Femur (tissue), 1 donor: ENCODE measurements at regions not wholly inside any gene's neighbourhood (a gene's known extent, or its start where the extent isn't known, plus 50 kb on each side); places are given as distances from the start of the nearest gene placed in this dataset.

Experiments
- DNase-seq: peaks from one replicate; pipeline ENCODE4 v3.0.0-alpha.2; 2017

- DNase-seq, result no peak
Measured at GRCh38 chr5:8247049-8247899, 378.3 kb downstream of the MTRR start.

- no peak for DNase-seq
Measured at GRCh38 chr5:8253376-8253775, 384.4 kb downstream of the MTRR start.

- DNase-seq, result no peak
Measured at GRCh38 chr5:8254674-8255073, 385.7 kb downstream of the MTRR start.

GRCh38 chr5:8258801-8259200, 389.9 kb downstream of the MTRR start:
- DNase-seq, result no peak

GRCh38 chr5:8270246-8270645, 401.3 kb downstream of the MTRR start:
- DNase-seq, result no peak

GRCh38 chr5:8280711-8281363, 411.9 kb downstream of the MTRR start:
- DNase-seq, result no peak

- DNase-seq, result no peak
Measured at GRCh38 chr5:8288334-8288733, 419.4 kb downstream of the MTRR start.

- peak; percentile 40 for DNase-seq
Measured at GRCh38 chr5:8288897-8289516, 420.1 kb downstream of the MTRR start.

- DNase-seq, result no peak
Measured at GRCh38 chr5:8289779-8290178, 420.8 kb downstream of the MTRR start.

- DNase-seq, result no peak
Measured at GRCh38 chr5:8290721-8291120, 421.8 kb downstream of the MTRR start.

- DNase-seq, result no peak
Measured at GRCh38 chr5:8291641-8292040, 422.7 kb downstream of the MTRR start.

GRCh38 chr5:8295141-8295540, 426.2 kb downstream of the MTRR start:
- DNase-seq, result no peak

- no peak for DNase-seq
Measured at GRCh38 chr5:8299716-8300115, 430.8 kb downstream of the MTRR start.

GRCh38 chr5:8304341-8304740, 435.4 kb downstream of the MTRR start:
- no peak for DNase-seq

- DNase-seq, result no peak
Measured at GRCh38 chr5:8306288-8306896, 437.4 kb downstream of the MTRR start.

- DNase-seq, result no peak
Measured at GRCh38 chr5:8314965-8315364, 446.0 kb downstream of the MTRR start.

- DNase-seq, result no peak
Measured at GRCh38 chr5:8316608-8317280, 447.8 kb downstream of the MTRR start.

GRCh38 chr5:8317335-8317734, 448.4 kb downstream of the MTRR start:
- DNase-seq, result no peak

- no peak for DNase-seq
Measured at GRCh38 chr5:8320244-8320643, 451.3 kb downstream of the MTRR start.

- no peak for DNase-seq
Measured at GRCh38 chr5:8321272-8321671, 452.3 kb downstream of the MTRR start.

GRCh38 chr5:8322484-8322883, 453.5 kb downstream of the MTRR start:
- no peak for DNase-seq

- DNase-seq, result no peak
Measured at GRCh38 chr5:8327016-8327415, 458.1 kb downstream of the MTRR start.

- DNase-seq, result no peak
Measured at GRCh38 chr5:8329773-8330172, 460.8 kb downstream of the MTRR start.
